ENCODE measurements at regions not wholly inside any gene's neighbourhood (a gene's known extent, or its start where the extent isn't known, plus 50 kb on each side); places are given as distances from the start of the nearest gene placed in this dataset.

- TF ChIP-seq CTCF (IDR thresholded peaks at IDR 0.05; ENCODE audit: borderline replicate concordance, extremely low read depth, insufficient read depth): no peak
- FAIRE-seq (no peak), DNase-seq (no peak)
- Histone ChIP-seq H3K9ac (ENCODE audit: low read length in 3 of 3) (no peak overlapping the region), H3K27me3 (ENCODE audit: control insufficient read depth, insufficient read depth, low read length) (no peaks in the 10 kb centered on the region), H3K4me1 (ENCODE audit: control insufficient read depth in 2 of 3, insufficient read depth in 2 of 3, low read depth in 1 of 3, low read length in 3 of 3) (no peaks in the 10 kb centered on the region), H3K27ac (ENCODE audit: low read depth in 2 of 2, low read length in 2 of 2) (no peak overlapping the region), H3K4me3 (ENCODE audit: low read length in 3 of 3) (no peak overlapping the region), H3K36me3 (ENCODE audit: control insufficient read depth in 2 of 3, insufficient read depth in 3 of 3, low read length in 3 of 3) (no peaks in the 10 kb centered on the region), H3K9me3 (ENCODE audit: control insufficient read depth in 2 of 3, insufficient read depth in 1 of 3, low read length in 3 of 3) (no peaks in the 10 kb centered on the region)
- intact Hi-C loops (cut with DNase I): no loop called here
Observed at GRCh38 chr18:989425-989824, 84.8 kb downstream of the ADCYAP1 start.

GRCh38 chr18:990197-990596 is 85.5 kb downstream of the ADCYAP1 start:
- no peak overlapping the region for H3K27ac ChIP-seq (ENCODE audit: low read depth in 2 of 2, low read length in 2 of 2)
- no peaks in the 10 kb centered on the region for H3K36me3 ChIP-seq (ENCODE audit: control insufficient read depth in 2 of 3, insufficient read depth in 3 of 3, low read length in 3 of 3)
- H3K9me3 ChIP-seq (ENCODE audit: control insufficient read depth in 2 of 3, insufficient read depth in 1 of 3, low read length in 3 of 3): no peaks in the 10 kb centered on the region
- no peak overlapping the region for H3K9ac ChIP-seq (ENCODE audit: low read length in 3 of 3)
- no peaks in the 10 kb centered on the region for H3K4me1 ChIP-seq (ENCODE audit: control insufficient read depth in 2 of 3, insufficient read depth in 2 of 3, low read depth in 1 of 3, low read length in 3 of 3)
- intact Hi-C loops (cut with DNase I): no loop called here
- TF ChIP-seq CTCF (IDR thresholded peaks at IDR 0.05; ENCODE audit: borderline replicate concordance, extremely low read depth, insufficient read depth): no peak
- FAIRE-seq: no peak
- DNase-seq: no peak
- H3K27me3 ChIP-seq (ENCODE audit: control insufficient read depth, insufficient read depth, low read length): no peaks in the 10 kb centered on the region
- H3K4me3 ChIP-seq (ENCODE audit: low read length in 3 of 3): no peak overlapping the region

GRCh38 chr18:991441-991840 is 86.8 kb downstream of the ADCYAP1 start:
- Histone ChIP-seq H3K27me3 (ENCODE audit: control insufficient read depth, insufficient read depth, low read length) (no peaks in the 10 kb centered on the region), H3K4me3 (ENCODE audit: low read length in 3 of 3) (no peak overlapping the region), H3K27ac (ENCODE audit: low read depth in 2 of 2, low read length in 2 of 2) (no peak overlapping the region), H3K4me1 (ENCODE audit: control insufficient read depth in 2 of 3, insufficient read depth in 2 of 3, low read depth in 1 of 3, low read length in 3 of 3) (no peaks in the 10 kb centered on the region), H3K36me3 (ENCODE audit: control insufficient read depth in 2 of 3, insufficient read depth in 3 of 3, low read length in 3 of 3) (no peaks in the 10 kb centered on the region), H3K9me3 (ENCODE audit: control insufficient read depth in 2 of 3, insufficient read depth in 1 of 3, low read length in 3 of 3) (no peaks in the 10 kb centered on the region), H3K9ac (ENCODE audit: low read length in 3 of 3) (no peak overlapping the region)
- FAIRE-seq (no peak), DNase-seq (no peak)
- intact Hi-C loops (cut with DNase I): no loop called here
- no peak for TF ChIP-seq CTCF (IDR thresholded peaks at IDR 0.05; ENCODE audit: borderline replicate concordance, extremely low read depth, insufficient read depth)

- no peak for TF ChIP-seq CTCF (IDR thresholded peaks at IDR 0.05; ENCODE audit: borderline replicate concordance, extremely low read depth, insufficient read depth)
- DNase-seq (no peak), FAIRE-seq (no peak)
- Histone ChIP-seq H3K27me3 (ENCODE audit: control insufficient read depth, insufficient read depth, low read length) (no peaks in the 10 kb centered on the region), H3K9me3 (ENCODE audit: control insufficient read depth in 2 of 3, insufficient read depth in 1 of 3, low read length in 3 of 3) (no peaks in the 10 kb centered on the region), H3K4me3 (ENCODE audit: low read length in 3 of 3) (no peak overlapping the region), H3K27ac (ENCODE audit: low read depth in 2 of 2, low read length in 2 of 2) (no peak overlapping the region), H3K36me3 (ENCODE audit: control insufficient read depth in 2 of 3, insufficient read depth in 3 of 3, low read length in 3 of 3) (no peaks in the 10 kb centered on the region), H3K4me1 (ENCODE audit: control insufficient read depth in 2 of 3, insufficient read depth in 2 of 3, low read depth in 1 of 3, low read length in 3 of 3) (no peaks in the 10 kb centered on the region), H3K9ac (ENCODE audit: low read length in 3 of 3) (no peak overlapping the region)
- intact Hi-C loops (cut with DNase I): no loop called here
Observed at GRCh38 chr18:993560-993959, 88.9 kb downstream of the ADCYAP1 start.

Measured in kidney (tissue), 13 donors.